Neutrophil (primary cell): ENCODE measurements at regions not wholly inside any gene's neighbourhood (a gene's known extent, or its start where the extent isn't known, plus 50 kb on each side); places are given as distances from the start of the nearest gene placed in this dataset.
"Not testable (repeated sequence)": the region's sequence is repeated elsewhere in the genome, so short reads cannot be mapped to it uniquely, and the experiment has no call there.

Experiments used
- H3K27ac ChIP-seq: fragments of 200-600 bp; sonication (generic); 2 replicates; pipeline ENCODE4 v1.5.1; 2016; ENCODE audit warnings: mild to moderate bottlenecking, moderate library complexity
- H3K27me3 ChIP-seq: fragments of 200-600 bp; sonication (generic); 2 replicates; pipeline ENCODE4 v1.6.0; 2016; ENCODE audit warnings: mild to moderate bottlenecking
- H3K36me3 ChIP-seq: fragments of 200-600 bp; sonication (generic); 2 replicates; pipeline ENCODE4 v1.5.1; 2017
- H3K4me1 ChIP-seq, 2 experiments: fragments of 200-600 bp in 1 of 2; sonication (generic) in 1 of 2; 1 replicate in 1 of 2; 2 replicates in 1 of 2; pipeline versions ENCODE4 v1.5.1 to v1.6.1; 2013 to 2016; ENCODE audit warnings: low read depth in 1 of 2, low read length in 1 of 2, mild to moderate bottlenecking in 1 of 2, moderate library complexity in 1 of 2; ENCODE audit not compliant: control insufficient read depth in 1 of 2, insufficient read depth in 1 of 2
- H3K4me3 ChIP-seq, 2 experiments: fragments of 200-600 bp in 1 of 2; sonication (generic) in 1 of 2; 1 replicate in 1 of 2; 2 replicates in 1 of 2; pipeline ENCODE4 v1.5.1; 2013 to 2016; ENCODE audit warnings: low read depth in 1 of 2, low read length in 1 of 2, mild to moderate bottlenecking in 1 of 2, moderate library complexity in 1 of 2
- H3K9me3 ChIP-seq: fragments of 200-600 bp; sonication (generic); 2 replicates; pipeline ENCODE4 v1.5.1; 2016
- CTCF ChIP-seq: fragments of 200-600 bp; sonication (generic); IDR thresholded peaks from 2 replicates; pipeline ENCODE4 v1.5.1; 2016; ENCODE audit warnings: antibody characterized with exemption

- TF ChIP-seq CTCF: no peak
- H3K4me3 ChIP-seq: no peak overlapping the region
- H3K36me3 ChIP-seq: no peaks in the 10 kb centered on the region
- no peak overlapping the region for H3K27ac ChIP-seq
- H3K4me1 ChIP-seq: no peaks in the 10 kb centered on the region
- no peaks in the 10 kb centered on the region for H3K9me3 ChIP-seq
- no peaks in the 10 kb centered on the region for H3K27me3 ChIP-seq
Observed at GRCh38 chr12:69047990-69048389, 115.0 kb upstream of the CPM start.

GRCh38 chr12:69049855-69050254 is 116.9 kb upstream of the CPM start:
- not testable (repeated sequence) for H3K36me3 ChIP-seq, H3K4me3 ChIP-seq, H3K27me3 ChIP-seq, H3K4me1 ChIP-seq, H3K9me3 ChIP-seq, H3K27ac ChIP-seq

- Histone ChIP-seq H3K4me1 (peaks cover 0 to 6% of the 10 kb centered on the region in 2 experiments), H3K9me3 (no peaks in the 10 kb centered on the region), H3K4me3 (no peak overlapping the region), H3K27me3 (no peaks in the 10 kb centered on the region), H3K27ac (no peak overlapping the region), H3K36me3 (no peaks in the 10 kb centered on the region)
- TF ChIP-seq CTCF: no peak
Observed at GRCh38 chr12:69052613-69053408, 119.8 kb upstream of the CPM start.

- no peak for TF ChIP-seq CTCF
- no peak overlapping the region for H3K27ac ChIP-seq
- no peaks in the 10 kb centered on the region for H3K9me3 ChIP-seq
- H3K4me3 ChIP-seq: no peak overlapping the region
- no peaks in the 10 kb centered on the region for H3K36me3 ChIP-seq
- H3K4me1 ChIP-seq: peaks cover 0 to 6% of the 10 kb centered on the region in 2 experiments
- no peaks in the 10 kb centered on the region for H3K27me3 ChIP-seq
Observed at GRCh38 chr12:69054343-69055056, 121.5 kb upstream of the CPM start.

- H3K27ac ChIP-seq: no peak overlapping the region
- H3K9me3 ChIP-seq: no peaks in the 10 kb centered on the region
- no peak overlapping the region for H3K4me3 ChIP-seq
- H3K27me3 ChIP-seq: no peaks in the 10 kb centered on the region
- no peaks in the 10 kb centered on the region for H3K36me3 ChIP-seq
- TF ChIP-seq CTCF: no peak
- peaks cover 0 to 6% of the 10 kb centered on the region in 2 experiments for H3K4me1 ChIP-seq
Observed at GRCh38 chr12:69055280-69055679, 122.3 kb upstream of the CPM start.

- no peak for TF ChIP-seq CTCF
- Histone ChIP-seq H3K27me3 (no peaks in the 10 kb centered on the region), H3K4me3 (no peak overlapping the region), H3K4me1 (peaks cover 0 to 6% of the 10 kb centered on the region in 2 experiments), H3K27ac (no peak overlapping the region), H3K9me3 (no peaks in the 10 kb centered on the region), H3K36me3 (no peaks in the 10 kb centered on the region)
Observed at GRCh38 chr12:69055706-69056105, 122.7 kb upstream of the CPM start.
